Activated naive CD4-positive, alpha-beta T cell treated with anti-CD3 and anti-CD28 coated beads, Interleukin-2, amount 50 U/mL, for 24 hours (primary cell): ENCODE measurements at regions not wholly inside any gene's neighbourhood (a gene's known extent, or its start where the extent isn't known, plus 50 kb on each side); places are given as distances from the start of the nearest gene placed in this dataset.

Experiments used
- H3K27ac Mint-ChIP-seq: one replicate; pipeline ENCODE4 v1.8.0; 2021; ENCODE audit warnings: mild to moderate bottlenecking, mixed read lengths
- H3K27me3 Mint-ChIP-seq: one replicate; pipeline ENCODE4 v1.8.0; 2021; ENCODE audit warnings: mixed read lengths
- H3K36me3 Mint-ChIP-seq: one replicate; pipeline ENCODE4 v1.8.0; 2021; ENCODE audit warnings: mixed read lengths
- H3K4me1 Mint-ChIP-seq: one replicate; pipeline ENCODE4 v1.8.0; 2021; ENCODE audit warnings: mixed read lengths
- H3K4me3 Mint-ChIP-seq: one replicate; pipeline ENCODE4 v1.8.0; 2021; ENCODE audit warnings: mild to moderate bottlenecking, mixed read lengths
- H3K9me3 Mint-ChIP-seq: one replicate; pipeline ENCODE4 v1.8.0; 2021; ENCODE audit warnings: mixed read lengths

GRCh38 chr14:104442631-104443390, 136.8 kb upstream of the C14orf180 start:
- Mint-ChIP-seq H3K36me3 (no peaks in the 10 kb centered on the region), H3K9me3 (peaks cover 2% of the 10 kb centered on the region), H3K27me3 (peaks cover 1% of the 10 kb centered on the region), H3K27ac (no peak overlapping the region), H3K4me1 (no peaks in the 10 kb centered on the region), H3K4me3 (no peak overlapping the region)

GRCh38 chr14:104443391-104444158, 136.0 kb upstream of the C14orf180 start:
- H3K4me1 Mint-ChIP-seq, result no peaks in the 10 kb centered on the region
- peaks cover 3% of the 10 kb centered on the region for H3K36me3 Mint-ChIP-seq
- H3K27ac Mint-ChIP-seq, result no peak overlapping the region
- H3K4me3 Mint-ChIP-seq, result no peak overlapping the region
- H3K27me3 Mint-ChIP-seq, result peaks cover 7% of the 10 kb centered on the region
- H3K9me3 Mint-ChIP-seq, result peaks cover 10% of the 10 kb centered on the region

GRCh38 chr14:104444159-104445030, 135.2 kb upstream of the C14orf180 start:
- no peak overlapping the region for H3K4me3 Mint-ChIP-seq
- H3K4me1 Mint-ChIP-seq, result no peaks in the 10 kb centered on the region
- peaks cover 16% of the 10 kb centered on the region for H3K9me3 Mint-ChIP-seq
- H3K27me3 Mint-ChIP-seq, result peaks cover 12% of the 10 kb centered on the region
- H3K36me3 Mint-ChIP-seq, result peaks cover 8% of the 10 kb centered on the region
- peak overlapping the region; percentile 80 for H3K27ac Mint-ChIP-seq

GRCh38 chr14:104445086-104445485, 134.5 kb upstream of the C14orf180 start:
- Mint-ChIP-seq H3K27me3 (peaks cover 14% of the 10 kb centered on the region), H3K27ac (no peak overlapping the region), H3K36me3 (peaks cover 8% of the 10 kb centered on the region), H3K4me3 (no peak overlapping the region), H3K4me1 (no peaks in the 10 kb centered on the region), H3K9me3 (peaks cover 16% of the 10 kb centered on the region)

GRCh38 chr14:104445832-104446381, 133.7 kb upstream of the C14orf180 start:
- peaks cover 8% of the 10 kb centered on the region for H3K36me3 Mint-ChIP-seq
- H3K27ac Mint-ChIP-seq, result no peak overlapping the region
- no peaks in the 10 kb centered on the region for H3K4me1 Mint-ChIP-seq
- no peak overlapping the region for H3K4me3 Mint-ChIP-seq
- H3K27me3 Mint-ChIP-seq, result peaks cover 17% of the 10 kb centered on the region
- peaks cover 16% of the 10 kb centered on the region for H3K9me3 Mint-ChIP-seq

- Mint-ChIP-seq H3K4me1 (no peaks in the 10 kb centered on the region), H3K27me3 (peaks cover 17% of the 10 kb centered on the region), H3K9me3 (peaks cover 16% of the 10 kb centered on the region), H3K36me3 (peaks cover 8% of the 10 kb centered on the region), H3K27ac (no peak overlapping the region), H3K4me3 (no peak overlapping the region)
These were observed 133.0 kb upstream of the C14orf180 start for GRCh38 chr14:104446611-104447010.

GRCh38 chr14:104447750-104448149, 131.8 kb upstream of the C14orf180 start:
- peaks cover 8% of the 10 kb centered on the region for H3K36me3 Mint-ChIP-seq
- H3K27me3 Mint-ChIP-seq, result peaks cover 20% of the 10 kb centered on the region
- H3K27ac Mint-ChIP-seq, result peak overlapping the region; percentile 56
- no peaks in the 10 kb centered on the region for H3K4me1 Mint-ChIP-seq
- H3K4me3 Mint-ChIP-seq, result no peak overlapping the region
- peaks cover 16% of the 10 kb centered on the region for H3K9me3 Mint-ChIP-seq

GRCh38 chr14:104448321-104448720, 131.2 kb upstream of the C14orf180 start:
- Mint-ChIP-seq H3K27me3 (peaks cover 21% of the 10 kb centered on the region), H3K4me3 (no peak overlapping the region), H3K9me3 (peaks cover 16% of the 10 kb centered on the region), H3K4me1 (no peaks in the 10 kb centered on the region), H3K36me3 (peaks cover 8% of the 10 kb centered on the region), H3K27ac (no peak overlapping the region)

GRCh38 chr14:104448721-104449120, 130.8 kb upstream of the C14orf180 start:
- peaks cover 8% of the 10 kb centered on the region for H3K36me3 Mint-ChIP-seq
- H3K9me3 Mint-ChIP-seq, result peaks cover 16% of the 10 kb centered on the region
- H3K4me1 Mint-ChIP-seq, result no peaks in the 10 kb centered on the region
- no peak overlapping the region for H3K4me3 Mint-ChIP-seq
- H3K27me3 Mint-ChIP-seq, result peaks cover 21% of the 10 kb centered on the region
- H3K27ac Mint-ChIP-seq, result no peak overlapping the region

GRCh38 chr14:104450811-104451401, 128.7 kb upstream of the C14orf180 start:
- Mint-ChIP-seq H3K27me3 (peaks cover 28% of the 10 kb centered on the region), H3K4me1 (no peaks in the 10 kb centered on the region), H3K4me3 (no peak overlapping the region), H3K36me3 (peaks cover 8% of the 10 kb centered on the region), H3K27ac (no peak overlapping the region), H3K9me3 (peaks cover 16% of the 10 kb centered on the region)

- H3K4me1 Mint-ChIP-seq, result no peaks in the 10 kb centered on the region
- H3K27ac Mint-ChIP-seq, result no peak overlapping the region
- no peak overlapping the region for H3K4me3 Mint-ChIP-seq
- H3K27me3 Mint-ChIP-seq, result peaks cover 30% of the 10 kb centered on the region
- peaks cover 8% of the 10 kb centered on the region for H3K36me3 Mint-ChIP-seq
- peaks cover 16% of the 10 kb centered on the region for H3K9me3 Mint-ChIP-seq
These were observed 128.1 kb upstream of the C14orf180 start for GRCh38 chr14:104451474-104451873.

GRCh38 chr14:104458845-104459244, 120.7 kb upstream of the C14orf180 start:
- Mint-ChIP-seq H3K36me3 (no peaks in the 10 kb centered on the region), H3K27ac (peak overlapping the region; percentile 31), H3K4me3 (no peak overlapping the region), H3K4me1 (peaks cover 10% of the 10 kb centered on the region), H3K9me3 (no peaks in the 10 kb centered on the region), H3K27me3 (peaks cover 38% of the 10 kb centered on the region)

- H3K4me3 Mint-ChIP-seq, result peak overlapping the region; percentile 31
- H3K27ac Mint-ChIP-seq, result peak overlapping the region; percentile 73
- no peaks in the 10 kb centered on the region for H3K36me3 Mint-ChIP-seq
- peaks cover 10% of the 10 kb centered on the region for H3K4me1 Mint-ChIP-seq
- peaks cover 33% of the 10 kb centered on the region for H3K27me3 Mint-ChIP-seq
- no peaks in the 10 kb centered on the region for H3K9me3 Mint-ChIP-seq
These were observed 118.5 kb upstream of the C14orf180 start for GRCh38 chr14:104460791-104461651.
